SKM-1 (cell line): ENCODE measurements at regions not wholly inside any gene's neighbourhood (a gene's known extent, or its start where the extent isn't known, plus 50 kb on each side); places are given as distances from the start of the nearest gene placed in this dataset.
"Not testable (repeated sequence)": the region's sequence is repeated elsewhere in the genome, so short reads cannot be mapped to it uniquely, and the experiment has no call there.

Experiments
- DNase-seq: peaks from one replicate; lab custom pipeline; 2025; ENCODE audit not compliant: unreplicated experiment; lab: John Stamatoyannopoulos, UW

DNA sequence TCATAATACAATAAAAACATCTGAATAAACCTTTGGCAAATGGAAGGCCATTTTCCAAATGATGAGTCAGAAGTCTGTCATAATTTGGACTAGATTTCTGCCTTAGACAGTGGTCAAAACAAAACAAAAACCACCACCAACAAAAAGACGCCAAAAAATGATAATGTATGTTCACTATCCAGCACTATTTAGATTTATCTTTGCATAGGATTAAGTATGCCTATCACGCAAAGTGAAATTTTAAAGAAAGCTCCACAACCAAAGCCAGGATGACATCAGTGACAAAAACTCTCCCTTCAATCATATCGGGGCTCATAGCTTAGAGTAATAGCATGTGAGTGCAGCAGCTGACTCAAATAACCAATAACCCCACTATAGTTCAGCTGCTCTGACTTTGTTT, 201.9 kb downstream of the MOXD1 start:
- no peak for DNase-seq

DNA sequence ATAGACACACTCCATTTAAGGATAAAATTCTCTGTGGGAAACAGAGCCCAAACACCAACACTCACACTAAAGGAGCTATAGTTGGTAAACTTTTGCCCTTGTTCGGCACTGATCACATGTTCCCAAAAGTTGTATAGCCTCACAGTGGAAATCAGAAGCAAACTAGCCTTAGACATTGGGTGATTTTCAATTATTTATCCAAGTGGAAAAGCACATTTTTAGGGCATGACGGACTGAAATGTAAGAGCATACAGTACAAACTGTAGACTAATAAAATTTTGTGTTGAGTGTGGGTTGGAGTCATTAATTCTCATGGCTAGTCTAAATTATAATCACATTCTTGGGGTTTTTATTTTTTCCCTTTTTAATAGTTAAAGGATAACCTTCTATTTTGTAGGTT, 202.4 kb downstream of the MOXD1 start:
- no peak for DNase-seq

DNA sequence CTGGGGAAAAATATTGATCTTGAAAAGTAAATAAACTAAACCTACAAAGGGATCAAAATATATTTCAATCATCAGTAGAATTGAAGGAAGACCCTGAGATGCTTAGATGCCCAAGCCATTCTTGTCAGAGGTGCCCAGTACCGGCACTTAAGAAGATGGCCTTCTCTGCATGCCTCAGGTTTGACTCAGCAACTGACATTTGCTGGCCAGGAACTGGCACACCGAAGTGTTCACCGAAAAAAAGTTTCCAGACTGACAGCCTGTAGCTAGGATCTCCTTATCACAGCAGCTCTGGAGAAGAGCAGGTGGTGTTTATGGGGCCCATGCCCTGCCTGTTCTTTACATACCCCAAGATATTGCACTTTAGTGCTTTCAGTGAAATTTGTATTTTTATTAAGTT, 203.2 kb downstream of the MOXD1 start:
- no peak for DNase-seq

DNA sequence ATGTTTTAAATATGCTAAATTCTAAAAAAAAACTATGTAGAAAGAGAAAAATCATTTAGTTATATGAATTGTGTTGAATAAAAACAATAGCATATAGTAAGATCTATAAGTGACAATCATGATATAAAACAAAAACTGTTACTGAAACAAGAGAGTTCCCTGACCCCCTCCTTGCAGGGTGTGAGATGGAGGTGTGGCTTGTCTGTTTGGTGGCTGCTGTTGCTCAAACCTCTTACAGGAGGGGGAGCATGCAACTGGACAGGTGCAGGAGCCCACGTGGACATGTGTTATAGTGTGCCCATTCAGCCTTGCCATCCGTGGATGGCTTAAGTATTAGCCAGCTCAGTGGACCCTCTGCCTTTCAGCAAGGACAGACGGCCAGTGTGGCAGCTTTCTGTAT, 206.7 kb downstream of the MOXD1 start:
- DNase-seq, result no peak

- DNase-seq, result peak; percentile 14
Measured at GRCh38 chr6:132192631-132193030, 208.6 kb downstream of the MOXD1 start.

GRCh38 chr6:132190815-132191175, 210.5 kb downstream of the MOXD1 start:
- DNase-seq, result no peak

DNA sequence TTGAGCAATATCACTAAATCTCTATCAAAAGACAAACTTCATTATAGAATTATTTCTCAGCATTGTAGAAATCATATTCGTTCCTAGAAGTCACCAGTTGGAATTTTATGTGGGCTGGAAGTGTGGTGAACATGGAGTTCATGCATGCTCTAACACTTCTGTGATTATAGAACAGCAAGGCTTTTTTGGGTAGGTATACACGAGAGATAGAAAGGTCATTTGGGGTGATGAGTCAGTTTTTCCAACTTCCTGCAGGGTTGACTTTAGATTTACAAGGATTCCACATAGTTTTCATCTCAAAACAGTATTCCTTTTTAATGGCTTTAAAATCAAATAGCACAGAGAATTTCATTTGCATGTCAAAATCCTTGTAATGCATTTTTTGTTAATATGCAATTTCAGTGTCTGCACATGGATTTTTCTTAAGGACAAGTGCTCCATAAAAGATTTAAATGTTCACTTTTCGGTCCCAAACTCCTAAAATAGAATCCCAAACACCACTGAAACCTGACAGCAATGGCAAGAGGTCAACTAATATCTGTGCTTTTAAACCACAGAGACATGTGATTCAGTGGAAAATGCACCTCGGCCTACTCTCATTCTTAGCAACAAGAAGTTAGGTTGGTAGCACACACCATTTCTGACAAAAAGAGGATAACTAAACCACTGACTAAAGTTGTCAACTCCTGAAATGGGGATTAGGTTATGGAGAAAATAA, 211.0 kb downstream of the MOXD1 start:
- DNase-seq, result no peak

DNA sequence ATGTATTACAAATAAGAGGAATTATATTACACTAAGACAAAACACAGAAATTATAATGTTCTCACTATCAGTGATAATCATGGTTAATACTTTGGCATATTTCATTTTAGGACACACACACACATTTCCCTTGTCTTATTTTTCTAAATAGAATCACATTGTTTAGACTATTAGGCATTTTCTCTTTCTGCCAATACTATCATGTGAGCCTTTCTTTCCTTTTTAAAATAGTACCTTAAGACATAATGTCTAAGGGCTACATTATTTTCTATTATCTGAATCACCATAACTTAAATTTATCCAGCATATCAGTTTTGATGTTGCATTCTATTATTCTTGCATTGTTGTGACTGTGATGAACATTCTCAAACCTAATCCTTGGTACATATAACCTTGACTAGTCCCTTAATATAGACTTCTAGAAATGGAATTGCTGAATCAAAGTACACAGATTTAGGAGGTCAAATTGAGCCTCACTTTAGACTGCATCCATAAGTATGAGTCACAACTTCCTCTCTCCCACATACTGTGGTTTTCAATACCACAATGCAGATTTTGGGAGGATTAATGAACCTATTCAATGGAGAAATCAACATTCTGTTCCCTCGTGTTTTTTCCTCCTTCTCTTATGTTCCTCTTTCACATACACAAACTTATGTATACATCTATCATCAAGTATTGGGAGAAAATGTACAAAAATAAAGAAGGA, 212.6 kb downstream of the MOXD1 start:
- DNase-seq, result no peak

GRCh38 chr6:132187816-132188215, 213.5 kb downstream of the MOXD1 start:
- DNase-seq, result no peak

- not testable (repeated sequence) for DNase-seq
Measured at GRCh38 chr6:132184966-132185365, 216.3 kb downstream of the MOXD1 start.

GRCh38 chr6:132179955-132180354, 221.3 kb downstream of the MOXD1 start:
- DNase-seq, result no peak

DNA sequence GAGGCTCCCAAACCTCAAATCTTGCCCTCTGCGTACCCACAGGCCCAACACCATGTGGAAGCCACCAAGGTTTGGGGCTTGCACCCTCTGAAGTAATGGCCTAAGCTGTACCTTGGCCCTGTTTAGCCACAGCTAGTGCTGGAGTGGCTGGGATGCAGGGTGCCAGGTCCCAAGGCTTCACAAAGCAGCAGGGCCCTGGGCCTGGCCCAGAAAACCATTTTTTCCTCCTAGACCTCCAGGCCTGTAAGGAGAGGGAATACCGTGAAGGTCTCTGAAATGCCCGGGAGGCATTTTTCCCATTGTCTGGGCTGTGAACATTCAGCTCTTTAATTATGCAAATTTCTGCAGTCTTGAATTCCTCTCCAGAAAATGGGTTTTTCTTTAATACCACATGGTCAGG, 223.7 kb upstream of the CCN2 start:
- DNase-seq, result no peak

DNA sequence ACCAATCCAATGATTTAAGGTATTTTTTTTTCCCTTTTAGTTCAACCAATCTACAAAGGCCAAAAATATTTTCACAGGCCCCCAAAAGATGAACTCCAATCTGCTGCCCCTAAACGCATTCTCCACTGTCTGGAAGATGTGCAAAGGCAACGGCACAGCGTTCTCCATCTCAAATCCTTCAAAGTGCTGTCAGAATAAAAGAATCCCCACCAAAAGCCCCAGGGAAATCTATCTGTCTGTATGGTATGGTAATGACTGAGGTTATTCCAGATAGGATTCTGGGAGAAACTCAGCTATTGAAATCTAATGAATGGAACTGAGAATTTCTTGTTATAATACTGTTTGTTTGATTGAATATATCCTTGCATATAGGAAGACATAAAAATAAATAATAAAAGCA, 217.8 kb upstream of the CCN2 start:
- no peak for DNase-seq

GRCh38 chr6:132167929-132168892, 217.0 kb upstream of the CCN2 start:
- no peak for DNase-seq

DNA sequence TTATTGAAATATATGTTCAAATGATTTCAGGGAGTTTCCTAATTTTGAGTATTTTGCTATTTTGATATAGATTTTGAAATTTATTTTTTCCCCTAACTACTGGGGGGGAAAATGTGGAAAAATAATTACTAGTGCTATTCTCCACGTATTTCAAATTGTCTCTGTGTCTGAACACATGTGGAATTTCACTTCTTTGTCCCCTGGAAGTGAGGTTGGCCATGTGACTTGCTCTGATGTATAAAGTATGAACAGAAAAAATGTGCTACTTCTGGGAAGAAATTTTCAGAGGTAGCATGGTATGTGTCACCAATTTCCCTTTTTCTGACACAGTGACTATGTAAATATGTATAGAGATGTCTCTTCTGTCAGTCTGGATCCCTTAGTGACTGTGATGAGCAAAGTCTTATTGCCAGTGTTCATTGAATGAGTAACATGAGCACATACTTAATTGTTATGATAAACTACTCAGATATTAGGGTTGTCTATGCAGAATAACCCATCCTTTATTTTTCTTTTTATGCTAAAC, 215.4 kb upstream of the CCN2 start:
- DNase-seq, result no peak

DNA sequence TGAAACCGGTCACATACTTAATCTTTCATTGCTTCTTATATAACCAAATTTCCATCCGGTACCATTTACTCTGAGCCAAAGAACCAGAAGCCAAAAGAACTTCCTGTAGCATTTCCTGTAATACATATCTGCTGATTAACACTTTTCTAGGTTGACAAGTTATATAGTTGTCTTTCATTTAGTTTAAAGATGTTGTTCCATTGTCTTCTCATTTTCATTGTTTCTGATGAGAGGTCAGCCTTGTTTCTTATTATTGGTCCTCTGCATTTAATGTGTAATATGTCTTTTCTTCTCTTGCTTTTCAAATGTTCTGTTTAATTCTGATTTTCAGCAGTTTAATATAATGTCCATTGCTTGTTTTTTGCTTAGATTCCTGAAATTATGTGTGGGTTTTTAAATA, 214.5 kb upstream of the CCN2 start:
- no peak for DNase-seq

- no peak for DNase-seq
Measured at GRCh38 chr6:132161283-132161682, 210.1 kb upstream of the CCN2 start.

DNA sequence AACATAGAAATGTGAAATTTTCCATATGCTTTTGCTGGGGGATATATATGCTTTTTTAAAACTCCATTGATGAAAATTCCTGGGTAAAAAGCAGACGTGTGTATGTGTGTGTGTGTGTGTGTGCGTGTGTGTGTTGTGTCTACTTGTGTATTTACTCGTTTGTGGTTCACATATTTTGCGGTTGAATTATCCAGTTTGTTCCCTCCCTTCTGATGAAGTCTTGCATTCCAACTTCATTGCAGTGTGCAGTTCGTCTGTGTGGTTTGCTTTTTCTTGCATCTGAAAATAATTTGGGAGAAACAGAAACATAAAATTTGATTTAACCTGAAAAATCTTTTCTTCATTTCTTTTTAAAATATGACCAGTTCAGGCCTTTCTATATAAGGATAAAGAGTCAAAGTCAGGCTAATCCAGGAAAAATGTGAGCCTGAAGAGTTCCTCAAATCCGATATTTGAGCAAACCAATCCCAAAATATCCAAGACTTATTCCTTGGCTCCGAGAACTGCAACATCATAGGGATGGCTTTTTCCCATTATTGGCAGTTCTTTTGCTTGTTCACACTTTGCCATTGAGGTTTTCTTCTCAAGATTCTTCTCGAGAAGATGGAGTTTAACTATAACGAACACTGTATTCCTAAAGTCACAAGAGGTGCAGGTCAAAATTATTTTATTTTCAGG, 202.2 kb upstream of the CCN2 start:
- no peak for DNase-seq

- no peak for DNase-seq
Measured at GRCh38 chr6:132147530-132148011, 196.4 kb upstream of the CCN2 start.

DNA sequence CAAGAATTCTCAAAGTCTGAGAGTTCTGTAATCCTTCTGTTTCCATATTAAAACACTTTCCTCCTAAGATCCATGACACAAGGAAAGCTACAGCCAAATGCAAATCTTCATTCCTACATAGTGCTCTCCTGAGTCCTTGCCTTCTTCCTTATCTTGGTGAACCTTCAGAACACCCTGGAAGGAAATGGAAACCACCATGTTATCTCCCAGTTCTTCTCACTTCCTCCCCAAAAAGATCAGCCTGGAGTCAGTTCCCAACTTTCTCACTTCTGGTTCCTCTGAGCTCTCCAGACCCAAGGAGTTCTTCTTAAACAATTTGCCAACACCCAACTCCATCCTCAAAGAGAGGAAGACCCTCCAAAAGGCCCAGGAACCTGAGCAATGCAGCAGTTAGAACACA, 193.3 kb upstream of the CCN2 start:
- DNase-seq, result no peak

GRCh38 chr6:132143258-132143657, 192.1 kb upstream of the CCN2 start:
- no peak for DNase-seq
